DND-41 (cell line): ENCODE measurements at regions not wholly inside any gene's neighbourhood (a gene's known extent, or its start where the extent isn't known, plus 50 kb on each side); places are given as distances from the start of the nearest gene placed in this dataset.

Experiments used
- ATAC-seq: fragments of 200-7000 bp; cut with Tn5 transposase; 3 replicates; pipeline ENCODE4 v1.9.1; 2021; ENCODE audit warnings: low read depth; ENCODE audit not compliant: insufficient read depth
- DNase-seq: peaks from one replicate; pipeline ENCODE4 v3.0.0-alpha.2; 2020
- H2AFZ ChIP-seq: 2 replicates; pipeline ENCODE4 v1.6.0; 2012; ENCODE audit warnings: low read depth, low read length
- H3K27ac ChIP-seq: 2 replicates; pipeline ENCODE4 v1.5.1; 2012; ENCODE audit warnings: low read length, inconsistent platforms
- H3K27me3 ChIP-seq: fragments of 200-600 bp; sonication (generic); 2 replicates; pipeline ENCODE4 v1.6.0; 2012; ENCODE audit warnings: low read length, mild to moderate bottlenecking, inconsistent platforms; ENCODE audit not compliant: insufficient read depth, poor library complexity
- H3K36me3 ChIP-seq: 2 replicates; pipeline ENCODE4 v1.5.1; 2012; ENCODE audit warnings: low read length, inconsistent platforms; ENCODE audit not compliant: insufficient read depth
- H3K4me1 ChIP-seq: 2 replicates; pipeline ENCODE4 v1.5.1; 2012; ENCODE audit warnings: mild to moderate bottlenecking, low read length; ENCODE audit not compliant: insufficient read depth
- H3K4me2 ChIP-seq: 2 replicates; pipeline ENCODE4 v1.6.0; 2012; ENCODE audit warnings: mild to moderate bottlenecking, moderate library complexity, low read length, inconsistent platforms; ENCODE audit not compliant: insufficient read depth
- H3K4me3 ChIP-seq, 2 experiments: fragments of 200-600 bp in 1 of 2; shearing (Covaris generic) in 1 of 2; 2 replicates each; pipeline ENCODE4 v1.5.1; 2012 to 2016; ENCODE audit warnings: inconsistent platforms in 2 of 2, low read length in 2 of 2, mild to moderate bottlenecking in 2 of 2, low read depth in 1 of 2, moderate library complexity in 1 of 2
- H3K79me2 ChIP-seq: 2 replicates; pipeline ENCODE4 v1.6.0; 2012; ENCODE audit warnings: low read length, inconsistent platforms; ENCODE audit not compliant: insufficient read depth
- H3K9ac ChIP-seq: 2 replicates; pipeline ENCODE4 v1.6.0; 2012; ENCODE audit warnings: low read depth, mild to moderate bottlenecking, inconsistent platforms, low read length, moderate library complexity
- H3K9me3 ChIP-seq: 2 replicates; pipeline ENCODE4 v1.5.1; 2012; ENCODE audit warnings: low read length, moderate library complexity, mild to moderate bottlenecking, inconsistent platforms; ENCODE audit not compliant: insufficient read depth, severe bottlenecking
- H4K20me1 ChIP-seq: 2 replicates; pipeline ENCODE4 v1.6.0; 2012; ENCODE audit warnings: low read length; ENCODE audit not compliant: insufficient read depth
- CTCF ChIP-seq: IDR thresholded peaks from 2 replicates; pipeline ENCODE4 v1.5.1; 2012; ENCODE audit warnings: borderline replicate concordance, low read length, moderate library complexity, mild to moderate bottlenecking; ENCODE audit not compliant: poor library complexity, severe bottlenecking; ENCODE audit errors: extremely low read depth
- EZH2 ChIP-seq: IDR thresholded peaks from 3 replicates; pipeline ENCODE4 v1.6.1; 2012; ENCODE audit warnings: borderline replicate concordance, low read depth, mild to moderate bottlenecking, moderate library complexity, low read length, inconsistent platforms; ENCODE audit not compliant: severe bottlenecking

GRCh38 chr16:65449526-65449925, 327.7 kb upstream of the CDH11 start:
- DNase-seq (no peak), ATAC-seq (no peak)
- no peak overlapping the region for H3K4me3 ChIP-seq
- H3K9ac ChIP-seq: no peak overlapping the region
- no peak overlapping the region for H2AFZ ChIP-seq
- TF ChIP-seq CTCF (no peak), EZH2 (no peak)
- no peak overlapping the region for H3K27ac ChIP-seq
- H3K79me2 ChIP-seq: no peaks in the 10 kb centered on the region
- no peak overlapping the region for H3K4me2 ChIP-seq
- no peaks in the 10 kb centered on the region for H4K20me1 ChIP-seq
- H3K4me1 ChIP-seq: no peaks in the 10 kb centered on the region
- no peaks in the 10 kb centered on the region for H3K27me3 ChIP-seq
- no peaks in the 10 kb centered on the region for H3K9me3 ChIP-seq
- H3K36me3 ChIP-seq: no peaks in the 10 kb centered on the region

GRCh38 chr16:65446427-65446826, 324.6 kb upstream of the CDH11 start:
- H3K4me1 ChIP-seq: no peaks in the 10 kb centered on the region
- H3K27me3 ChIP-seq: no peaks in the 10 kb centered on the region
- H2AFZ ChIP-seq: no peak overlapping the region
- no peak overlapping the region for H3K27ac ChIP-seq
- H4K20me1 ChIP-seq: no peaks in the 10 kb centered on the region
- TF ChIP-seq EZH2 (no peak), CTCF (no peak)
- no peak overlapping the region for H3K4me3 ChIP-seq
- no peaks in the 10 kb centered on the region for H3K36me3 ChIP-seq
- DNase-seq: no peak
- H3K9ac ChIP-seq: no peak overlapping the region
- no peak for ATAC-seq
- H3K79me2 ChIP-seq: no peaks in the 10 kb centered on the region
- H3K4me2 ChIP-seq: no peak overlapping the region
- no peaks in the 10 kb centered on the region for H3K9me3 ChIP-seq

GRCh38 chr16:65445313-65446260, 323.7 kb upstream of the CDH11 start:
- Histone ChIP-seq H3K27ac (no peak overlapping the region), H3K36me3 (no peaks in the 10 kb centered on the region), H4K20me1 (no peaks in the 10 kb centered on the region), H3K79me2 (no peaks in the 10 kb centered on the region), H3K9me3 (no peaks in the 10 kb centered on the region), H3K4me1 (no peaks in the 10 kb centered on the region), H3K27me3 (no peaks in the 10 kb centered on the region), H3K4me3 (no peak overlapping the region), H3K4me2 (no peak overlapping the region), H2AFZ (no peak overlapping the region), H3K9ac (no peak overlapping the region)
- no peak for ATAC-seq
- DNase-seq: no peak
- TF ChIP-seq CTCF (no peak), EZH2 (no peak)
